Fibroblast of lung (primary cell): ENCODE measurements at regions not wholly inside any gene's neighbourhood (a gene's known extent, or its start where the extent isn't known, plus 50 kb on each side); places are given as distances from the start of the nearest gene placed in this dataset.

ENCODE experiments used
- EZH2 ChIP-seq: IDR thresholded peaks from 2 replicates; pipeline ENCODE4 v1.5.1; 2012; ENCODE audit warnings: low read length, control low read depth, mild to moderate bottlenecking; ENCODE audit errors: missing control alignments
- TF ChIP-seq, protein P1 (sequence below), 2 donors: IDR thresholded peaks in 1 of 2; conservative IDR thresholded peaks in 1 of 2; 1 replicate in 1 of 2; 2 replicates in 1 of 2; pipeline ENCODE4 v1.5.1; 2011 to 2012; ENCODE audit warnings: low read length in 2 of 2, control low read depth in 1 of 2, inconsistent platforms in 1 of 2, low read depth in 1 of 2, mild to moderate bottlenecking in 1 of 2

DNA sequence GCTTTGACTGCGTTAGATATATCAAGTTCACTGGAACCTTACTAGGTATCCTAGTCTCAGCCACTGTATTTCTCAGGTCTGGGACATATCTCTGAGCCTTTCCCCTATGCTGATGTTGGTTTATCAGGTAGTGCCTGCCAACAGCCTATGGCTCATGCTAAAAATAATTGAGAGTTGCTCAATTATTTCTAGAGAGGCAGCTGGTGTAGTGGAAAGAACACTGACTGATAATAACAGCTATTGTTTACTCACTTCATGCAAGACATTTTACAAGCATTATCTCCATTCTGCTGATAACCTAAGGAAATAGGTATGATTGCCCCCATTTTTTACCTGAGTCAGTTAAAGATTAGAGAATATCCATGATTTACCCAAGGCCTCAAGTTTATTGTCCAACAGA lies 231.4 kb downstream of the LRRN1 start:
- TF ChIP-seq, protein P1, sequence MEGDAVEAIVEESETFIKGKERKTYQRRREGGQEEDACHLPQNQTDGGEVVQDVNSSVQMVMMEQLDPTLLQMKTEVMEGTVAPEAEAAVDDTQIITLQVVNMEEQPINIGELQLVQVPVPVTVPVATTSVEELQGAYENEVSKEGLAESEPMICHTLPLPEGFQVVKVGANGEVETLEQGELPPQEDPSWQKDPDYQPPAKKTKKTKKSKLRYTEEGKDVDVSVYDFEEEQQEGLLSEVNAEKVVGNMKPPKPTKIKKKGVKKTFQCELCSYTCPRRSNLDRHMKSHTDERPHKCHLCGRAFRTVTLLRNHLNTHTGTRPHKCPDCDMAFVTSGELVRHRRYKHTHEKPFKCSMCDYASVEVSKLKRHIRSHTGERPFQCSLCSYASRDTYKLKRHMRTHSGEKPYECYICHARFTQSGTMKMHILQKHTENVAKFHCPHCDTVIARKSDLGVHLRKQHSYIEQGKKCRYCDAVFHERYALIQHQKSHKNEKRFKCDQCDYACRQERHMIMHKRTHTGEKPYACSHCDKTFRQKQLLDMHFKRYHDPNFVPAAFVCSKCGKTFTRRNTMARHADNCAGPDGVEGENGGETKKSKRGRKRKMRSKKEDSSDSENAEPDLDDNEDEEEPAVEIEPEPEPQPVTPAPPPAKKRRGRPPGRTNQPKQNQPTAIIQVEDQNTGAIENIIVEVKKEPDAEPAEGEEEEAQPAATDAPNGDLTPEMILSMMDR (conservative IDR thresholded peaks at IDR 0.05 in 1 of 2, IDR thresholded peaks at IDR 0.05 in 1 of 2; ENCODE audit: low read depth in 1 of 2, low read length in 2 of 2): no peak
- no peak for TF ChIP-seq EZH2
